SJSA1 (cell line): ENCODE measurements at regions not wholly inside any gene's neighbourhood (a gene's known extent, or its start where the extent isn't known, plus 50 kb on each side); places are given as distances from the start of the nearest gene placed in this dataset.
"Not testable (repeated sequence)": the region's sequence is repeated elsewhere in the genome, so short reads cannot be mapped to it uniquely, and the experiment has no call there.

Experiments used
- DNase-seq, 2 experiments: peaks; one replicate each; pipeline ENCODE4 v3.0.0-alpha.2; 2015 to 2020; ENCODE audit warnings: low spot score in 2 of 2, low read depth in 1 of 2
- H3K27ac ChIP-seq: fragments of 250-450 bp; sonication (Bioruptor Pico); 2 replicates; pipeline ENCODE4 v1.5.1; 2020; ENCODE audit warnings: mild to moderate bottlenecking, moderate library complexity
- H3K27me3 ChIP-seq: fragments of 250-450 bp; sonication (Bioruptor Pico); replicated peaks from 2 replicates; pipeline ENCODE4 v1.5.1; 2020; ENCODE audit warnings: mild to moderate bottlenecking, moderate library complexity
- H3K36me3 ChIP-seq: fragments of 250-450 bp; sonication (Bioruptor Pico); 2 replicates; pipeline ENCODE4 v1.5.1; 2020; ENCODE audit warnings: mild to moderate bottlenecking
- H3K4me1 ChIP-seq: fragments of 250-450 bp; sonication (Bioruptor Pico); replicated peaks from 2 replicates; pipeline ENCODE4 v1.6.1; 2021; ENCODE audit warnings: mild to moderate bottlenecking
- H3K4me3 ChIP-seq: fragments of 250-450 bp; sonication (Bioruptor Pico); 2 replicates; pipeline ENCODE4 v1.5.1; 2020; ENCODE audit warnings: mild to moderate bottlenecking
- H3K9me3 ChIP-seq: fragments of 250-450 bp; sonication (Bioruptor Pico); replicated peaks from 2 replicates; pipeline ENCODE4 v1.5.1; 2020; ENCODE audit warnings: mild to moderate bottlenecking

DNA sequence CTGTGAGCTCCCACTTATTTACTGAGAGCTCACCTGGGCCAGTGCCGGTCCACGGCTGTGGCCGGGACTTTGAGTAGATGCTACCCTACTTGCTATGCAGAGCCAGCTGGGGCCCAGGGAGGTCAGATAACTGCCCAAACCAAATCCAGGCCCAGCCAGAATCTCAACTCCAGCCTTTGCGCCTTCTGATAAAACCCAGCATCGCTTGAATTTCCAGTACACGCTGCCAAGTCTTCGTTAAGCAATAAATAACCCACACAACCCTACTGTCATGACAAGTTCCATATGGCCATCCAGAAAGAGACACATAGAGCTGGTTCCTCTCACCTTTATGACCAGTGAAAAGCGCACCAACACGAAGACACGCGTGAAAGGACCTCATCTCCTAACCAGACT is 55.6 kb upstream of the SPN start:
- DNase-seq, H3K9me3 ChIP-seq, H3K4me3 ChIP-seq, H3K27me3 ChIP-seq, H3K36me3 ChIP-seq, H3K27ac ChIP-seq: not testable (repeated sequence)
- peaks cover 16% of the 10 kb centered on the region for H3K4me1 ChIP-seq

DNA sequence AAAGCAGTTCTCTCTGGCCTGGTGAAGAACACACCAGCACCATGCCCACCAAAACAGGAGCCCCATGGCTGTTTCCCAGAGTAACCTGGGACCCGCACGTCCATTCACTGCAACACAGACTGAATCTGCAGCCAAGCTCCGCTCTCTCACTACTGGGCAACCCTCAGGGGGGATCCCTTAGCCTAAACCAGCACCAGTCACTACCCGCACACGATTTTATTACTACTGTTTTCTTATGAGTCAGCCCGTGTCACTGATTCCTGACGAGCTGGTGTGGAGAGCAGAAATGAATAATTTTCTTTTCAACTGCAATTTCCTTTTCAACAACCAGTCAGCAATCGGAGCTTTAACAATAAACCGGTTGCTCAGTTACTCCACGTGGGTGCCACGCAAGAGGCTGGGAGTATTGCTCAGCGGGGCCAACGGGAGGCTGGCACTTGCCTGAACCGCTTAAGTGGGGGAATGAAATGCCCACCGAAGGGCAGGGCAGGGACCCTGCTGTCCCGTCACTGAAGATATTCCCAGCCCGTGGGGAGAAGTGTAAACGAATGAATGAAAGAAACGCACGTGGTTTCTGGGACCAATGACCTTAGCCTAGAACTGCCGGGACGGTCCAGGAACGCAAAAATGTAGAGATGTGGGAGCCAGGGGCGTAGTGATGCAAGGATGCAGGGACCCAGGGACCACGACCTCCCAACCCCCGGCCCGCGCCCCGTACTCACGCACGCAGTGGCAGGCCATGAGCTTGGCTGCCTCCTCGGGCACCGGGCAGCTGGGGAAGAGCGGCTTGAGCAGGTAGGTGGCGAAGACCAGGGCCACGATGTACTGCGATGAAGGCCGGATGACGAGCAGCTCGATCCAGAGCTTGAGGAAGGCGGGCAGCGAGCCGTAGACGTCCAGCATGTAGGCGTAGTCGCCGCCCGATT is 50.4 kb upstream of the SPN start:
- H3K36me3 ChIP-seq, H3K9me3 ChIP-seq, H3K27me3 ChIP-seq: not testable (repeated sequence)
- peaks cover 19% of the 10 kb centered on the region for H3K4me1 ChIP-seq
- peak in 1 of 2 experiments; percentile 36 for DNase-seq
- H3K27ac ChIP-seq = peak overlapping the region; percentile 67
- peak overlapping the region; percentile 58 for H3K4me3 ChIP-seq
